A549 (cell line): ENCODE measurements at regions not wholly inside any gene's neighbourhood (a gene's known extent, or its start where the extent isn't known, plus 50 kb on each side); places are given as distances from the start of the nearest gene placed in this dataset.

Source experiments
- ATAC-seq, 2 experiments: fragments of 200-7000 bp in 1 of 2; fragments of >200 bp in 1 of 2; cut with Nextera tagmentation in 1 of 2; cut with Tn5 transposase in 1 of 2; 3 replicates each; pipeline versions ENCODE4 v1.8.0 to v1.9.1; 2018 to 2020; ENCODE audit warnings: mild to moderate bottlenecking in 1 of 2, moderate library complexity in 1 of 2
- CTCF ChIA-PET: fragments of 300-600 bp; sonication (Branson Sonifier 250); formaldehyde crosslinking; extraction: SDS; loops from one replicate; lab custom pipeline; 2021; ENCODE audit warnings: antibody characterized with exemption, inconsistent platforms; lab: Yijun Ruan, JAX
- POLR2A ChIA-PET: fragments of 350-600 bp; formaldehyde crosslinking; extraction: SDS; loops from one replicate; lab custom pipeline; 2021; ENCODE audit warnings: antibody characterized with exemption, inconsistent platforms; lab: Yijun Ruan, JAX
- DNase-seq, 2 experiments: peaks; one replicate each; pipeline versions ENCODE4 v3.0.0 to v3.0.0-alpha.2; 2011 to 2016; ENCODE audit warnings: low read depth in 1 of 2, low spot score in 1 of 2
- FAIRE-seq: peaks from 2 replicates; lab custom pipeline; 2011; peaks lifted over from hg19 to GRCh38; lab: Jason Lieb, UNC
- H3K27ac ChIP-seq, 2 experiments: fragments of >200 bp; sonication (Bioruptor Twin); formaldehyde crosslinking; 3 replicates each; pipeline ENCODE4 v1.5.1; 2016 to 2017
- H3K4me1 ChIP-seq: fragments of >200 bp; sonication (Bioruptor Twin); formaldehyde crosslinking; 3 replicates; pipeline ENCODE4 v1.6.1; 2016
- H3K4me2 ChIP-seq: fragments of >200 bp; sonication (Bioruptor Twin); formaldehyde crosslinking; 3 replicates; pipeline ENCODE4 v1.6.1; 2016
- H3K4me3 ChIP-seq: fragments of >200 bp; sonication (Bioruptor Twin); formaldehyde crosslinking; 3 replicates; pipeline ENCODE4 v1.5.1; 2016
- H3K9me3 ChIP-seq: fragments of >200 bp; sonication (Bioruptor Twin); formaldehyde crosslinking; 3 replicates; pipeline ENCODE4 v1.6.1; 2016
- ATOH8 ChIP-seq: fragments of 250-450 bp; sonication (Bioruptor Pico); IDR thresholded peaks from 2 replicates; pipeline ENCODE4 v1.5.0; 2020; ENCODE audit warnings: low read depth, mild to moderate bottlenecking, moderate library complexity
- CEBPB ChIP-seq, 2 experiments: fragments of >200 bp in 1 of 2; sonication (Bioruptor Twin) in 1 of 2; formaldehyde crosslinking in 1 of 2; IDR thresholded peaks; 2 replicates each; pipeline ENCODE4 v1.6.1; 2012 to 2016
- FOXS1 ChIP-seq: fragments of 250-450 bp; sonication (Bioruptor Pico); IDR thresholded peaks from 2 replicates; pipeline ENCODE4 v1.5.0; 2020; ENCODE audit warnings: mild to moderate bottlenecking, moderate library complexity
- HOXB13 ChIP-seq: fragments of 250-450 bp; sonication (Bioruptor Pico); IDR thresholded peaks from 2 replicates; pipeline ENCODE4 v1.5.0; 2020; ENCODE audit warnings: low read depth, mild to moderate bottlenecking, moderate library complexity
- JUN ChIP-seq, 2 experiments: fragments of >200 bp; sonication (Bioruptor Twin); formaldehyde crosslinking; IDR thresholded peaks; 2 replicates in 1 of 2; 3 replicates in 1 of 2; pipeline ENCODE4 v1.6.1; 2016 to 2017
- MYC ChIP-seq: IDR thresholded peaks from 2 replicates; pipeline ENCODE4 v1.6.1; 2012; ENCODE audit warnings: mild to moderate bottlenecking, inconsistent platforms, low read length, improper control_type of control experiment, borderline replicate concordance
- NFE2L2 ChIP-seq: fragments of 150-350 bp; conservative IDR thresholded peaks from 2 replicates; pipeline ENCODE4 v1.6.1; 2014; ENCODE audit warnings: low read length
- NR3C1 ChIP-seq: fragments of >200 bp; sonication (Bioruptor Twin); formaldehyde crosslinking; IDR thresholded peaks from 3 replicates; pipeline ENCODE4 v1.6.1; 2017
- PBX3 ChIP-seq: IDR thresholded peaks from 2 replicates; pipeline ENCODE4 v1.6.1; 2012
- PHF8 ChIP-seq: fragments of 200-600 bp; sonication (generic); IDR thresholded peaks from 2 replicates; pipeline ENCODE4 v1.6.1; 2016; ENCODE audit warnings: low read depth, mild to moderate bottlenecking, antibody characterized with exemption, moderate library complexity, borderline replicate concordance
- REST ChIP-seq: fragments of 200-600 bp; sonication (generic); IDR thresholded peaks from 2 replicates; pipeline ENCODE4 v1.6.1; 2016; ENCODE audit warnings: antibody characterized with exemption, mild to moderate bottlenecking, moderate library complexity
- RNF2 ChIP-seq: fragments of 200-600 bp; sonication (generic); IDR thresholded peaks from 2 replicates; pipeline ENCODE4 v1.6.1; 2016; ENCODE audit warnings: low read depth, mild to moderate bottlenecking, antibody characterized with exemption, moderate library complexity, borderline replicate concordance
- TFCP2L1 ChIP-seq: fragments of 250-450 bp; sonication (Bioruptor Pico); IDR thresholded peaks from 2 replicates; pipeline ENCODE4 v1.5.0; 2021; ENCODE audit warnings: mild to moderate bottlenecking
- ZC3H11A ChIP-seq: fragments of 450-650 bp; IDR thresholded peaks from 2 replicates; pipeline ENCODE4 v1.6.1; 2014; ENCODE audit warnings: antibody characterized with exemption, mild to moderate bottlenecking
- ZNF302 ChIP-seq: fragments of 250-450 bp; sonication (Bioruptor Pico); IDR thresholded peaks from 2 replicates; pipeline ENCODE4 v1.9.0; 2021; ENCODE audit warnings: inconsistent platforms, mild to moderate bottlenecking, moderate library complexity
- WGBS: methylation state at CpG from one replicate; pipeline ENCODE4 v1.1.6; 2017; ENCODE audit errors: missing lambda C conversion rate; 5-methylcytosine and 5-hydroxymethylcytosine counted together

- TF ChIP-seq REST (no peak), ZC3H11A (no peak), TFCP2L1 (no peak), FOXS1 (CRISPR knock-in tag) (no peak), RNF2 (no peak)
Measured at GRCh38 chr14:97626088-97626487, 828.9 kb downstream of the VRK1 start (continued).

- Histone ChIP-seq H3K4me3 (no peak overlapping the region), H3K4me2 (no peak overlapping the region), H3K4me1 (no peaks in the 10 kb centered on the region), H3K9me3 (no peaks in the 10 kb centered on the region), H3K27ac (no peak overlapping the region)
- ChIA-PET CTCF (interaction anchor here (0.5 kb wide), 1 partner anchor 1683 kb away, joined by 3 read pairs; no protein-coding TSS in a partner anchor), POLR2A (no interaction called here)
- DNase-seq = no peak
- no peak for ATAC-seq
- FAIRE-seq = no peak
- TF ChIP-seq JUN (IDR thresholded peaks at IDR 0.05) (no peak), TFCP2L1 (no peak), MYC (no peak), ZNF302 (CRISPR knock-in tag) (no peak), ATOH8 (no peak), REST (no peak), PBX3 (no peak), NFE2L2 (no peak), PHF8 (no peak), HOXB13 (CRISPR knock-in tag) (no peak), NR3C1 (no peak), CEBPB (IDR thresholded peaks at IDR 0.05) (no peak)
- 9% methylated on average over 5 of the region's 5 CpGs for WGBS
Measured at GRCh38 chr14:97630249-97630648, 833.1 kb downstream of the VRK1 start.
